ENCODE measurements at regions not wholly inside any gene's neighbourhood (a gene's known extent, or its start where the extent isn't known, plus 50 kb on each side); places are given as distances from the start of the nearest gene placed in this dataset.

GRCh38 chr13:70622796-70623195, 514.5 kb upstream of the KLHL1 start:
- Histone ChIP-seq H3K4me1 (ENCODE audit: control insufficient read depth, extremely low read depth, insufficient read depth, low read length) (no peaks in the 10 kb centered on the region), H3K9ac (replicated peaks; ENCODE audit: extremely low read depth, insufficient read depth, low read length) (no peak overlapping the region), H3K36me3 (ENCODE audit: control insufficient read depth in 2 of 2, extremely low read depth in 1 of 2, insufficient read depth in 2 of 2, low read length in 2 of 2) (no peaks in the 10 kb centered on the region), H3K9me1 (replicated peaks; ENCODE audit: control insufficient read depth, extremely low read depth, insufficient read depth, low read length) (no peaks in the 10 kb centered on the region), H3K4me2 (ENCODE audit: insufficient read depth, low read length) (no peak overlapping the region), H3K79me2 (ENCODE audit: control insufficient read depth, insufficient read depth, low read length) (no peaks in the 10 kb centered on the region), H4K20me1 (replicated peaks; ENCODE audit: control insufficient read depth, extremely low read depth, insufficient read depth, low read length) (no peaks in the 10 kb centered on the region), H2AFZ (ENCODE audit: low read depth, low read length) (peak overlapping the region; percentile 63), H3K9me3 (replicated peaks; ENCODE audit: control insufficient read depth, insufficient read depth, low read length) (no peaks in the 10 kb centered on the region), H3K27ac (ENCODE audit: insufficient read depth, low read depth, low read length) (no peak overlapping the region), H3K27me3 (ENCODE audit: control insufficient read depth in 2 of 2, insufficient read depth in 2 of 2, low read length in 2 of 2) (no peaks in the 10 kb centered on the region), H3K4me3 (replicated peaks in 1 of 3; ENCODE audit: insufficient read depth in 1 of 3, low read depth in 1 of 3, low read length in 3 of 3) (no peak overlapping the region)
- no TSS peak for BruUV-seq (replicated peaks)
- intact Hi-C loops (cut with micrococcal nuclease), result loop anchor here (1.0 to 10.0 kb wide), 7 partner anchors 86 to 1352 kb away; partner anchors contain the start of gene DACH1
- DNase-seq (ENCODE audit: low read depth, low spot score), result no peak
- TF ChIP-seq POLR2A (IDR thresholded peaks at IDR 0.05; ENCODE audit: low read depth, low read length), result no peak
- TF ChIP-seq MYC (IDR thresholded peaks at IDR 0.05; ENCODE audit: low read depth, low read length), result no peak
- TF ChIP-seq JUN (IDR thresholded peaks at IDR 0.05; ENCODE audit: borderline replicate concordance, insufficient read depth, insufficient read length, low read depth), result no peak
- TF ChIP-seq EZH2 (IDR thresholded peaks at IDR 0.05; ENCODE audit: borderline replicate concordance, low read depth, low read length, severe bottlenecking), result no peak
- no peak for TF ChIP-seq FOS (IDR thresholded peaks at IDR 0.05; ENCODE audit: borderline replicate concordance, insufficient read depth, low read length)
- no peak for TF ChIP-seq GATA2 (IDR thresholded peaks at IDR 0.05; ENCODE audit: insufficient read depth, insufficient read length, low read depth, low read length)
- TF ChIP-seq MAX (IDR thresholded peaks at IDR 0.05; ENCODE audit: insufficient read depth, insufficient read length), result no peak
- no peak for TF ChIP-seq POLR2AphosphoS5 (IDR thresholded peaks at IDR 0.05; ENCODE audit: insufficient read depth, low read depth, low read length)
- TF ChIP-seq, protein P1, sequence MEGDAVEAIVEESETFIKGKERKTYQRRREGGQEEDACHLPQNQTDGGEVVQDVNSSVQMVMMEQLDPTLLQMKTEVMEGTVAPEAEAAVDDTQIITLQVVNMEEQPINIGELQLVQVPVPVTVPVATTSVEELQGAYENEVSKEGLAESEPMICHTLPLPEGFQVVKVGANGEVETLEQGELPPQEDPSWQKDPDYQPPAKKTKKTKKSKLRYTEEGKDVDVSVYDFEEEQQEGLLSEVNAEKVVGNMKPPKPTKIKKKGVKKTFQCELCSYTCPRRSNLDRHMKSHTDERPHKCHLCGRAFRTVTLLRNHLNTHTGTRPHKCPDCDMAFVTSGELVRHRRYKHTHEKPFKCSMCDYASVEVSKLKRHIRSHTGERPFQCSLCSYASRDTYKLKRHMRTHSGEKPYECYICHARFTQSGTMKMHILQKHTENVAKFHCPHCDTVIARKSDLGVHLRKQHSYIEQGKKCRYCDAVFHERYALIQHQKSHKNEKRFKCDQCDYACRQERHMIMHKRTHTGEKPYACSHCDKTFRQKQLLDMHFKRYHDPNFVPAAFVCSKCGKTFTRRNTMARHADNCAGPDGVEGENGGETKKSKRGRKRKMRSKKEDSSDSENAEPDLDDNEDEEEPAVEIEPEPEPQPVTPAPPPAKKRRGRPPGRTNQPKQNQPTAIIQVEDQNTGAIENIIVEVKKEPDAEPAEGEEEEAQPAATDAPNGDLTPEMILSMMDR (IDR thresholded peaks at IDR 0.05; ENCODE audit: extremely low read depth in 1 of 2, insufficient read depth in 1 of 2, low read depth in 1 of 2, low read length in 2 of 2), result no peak
- POLR2A ChIA-PET, result no interaction called here
- dilution Hi-C loops (cut with MboI; ENCODE audit: extremely low pct_ligation_motif_present, low sequenced_read_pairs), result no loop called here
- CTCF ChIA-PET, result interaction anchor here (0.8 to 2.3 kb wide), 7 partner anchors 338 to 1943 kb away, joined by 3 to 10 read pairs (median 3); no protein-coding TSS in a partner anchor
- peak; percentile 35 for FAIRE-seq
